ENCODE measurements at regions not wholly inside any gene's neighbourhood (a gene's known extent, or its start where the extent isn't known, plus 50 kb on each side); places are given as distances from the start of the nearest gene placed in this dataset.
"Not testable (repeated sequence)": the region's sequence is repeated elsewhere in the genome, so short reads cannot be mapped to it uniquely, and the experiment has no call there.

DNA sequence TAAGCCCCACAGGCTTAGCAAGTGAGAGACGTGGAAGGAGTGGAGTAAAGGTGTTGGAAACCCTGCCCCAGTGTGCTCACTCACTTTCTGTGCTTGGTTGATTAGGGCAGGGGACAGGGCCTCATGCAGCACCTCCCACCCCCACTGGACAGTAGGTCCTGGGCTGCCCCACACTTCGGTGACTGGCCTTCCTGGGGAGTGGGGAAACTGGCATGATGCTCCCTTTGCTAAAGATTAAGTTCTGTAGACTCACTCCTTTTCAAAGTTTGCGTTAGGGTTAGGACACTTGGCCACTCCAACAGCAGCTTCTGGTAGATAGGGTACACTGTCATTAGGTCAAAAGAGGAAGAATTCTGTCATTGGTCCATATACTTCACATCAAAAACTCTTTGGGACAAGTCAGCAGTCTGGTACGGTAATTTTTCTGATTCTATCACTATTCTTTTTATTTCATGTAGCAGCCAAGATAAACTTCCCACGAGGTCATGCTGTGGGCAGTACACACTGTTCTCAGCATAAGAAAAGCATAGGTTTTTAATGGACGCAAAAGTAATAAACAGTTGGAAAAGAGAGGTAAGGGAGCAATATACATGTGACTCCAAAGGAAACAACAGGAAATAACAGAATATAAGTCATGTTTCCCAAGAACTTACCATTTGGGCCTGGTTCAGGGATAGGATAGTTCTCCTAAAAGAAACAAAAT lies 106.6 kb upstream of the TERB2 start:
- DNase-seq: not testable (repeated sequence)

DNA sequence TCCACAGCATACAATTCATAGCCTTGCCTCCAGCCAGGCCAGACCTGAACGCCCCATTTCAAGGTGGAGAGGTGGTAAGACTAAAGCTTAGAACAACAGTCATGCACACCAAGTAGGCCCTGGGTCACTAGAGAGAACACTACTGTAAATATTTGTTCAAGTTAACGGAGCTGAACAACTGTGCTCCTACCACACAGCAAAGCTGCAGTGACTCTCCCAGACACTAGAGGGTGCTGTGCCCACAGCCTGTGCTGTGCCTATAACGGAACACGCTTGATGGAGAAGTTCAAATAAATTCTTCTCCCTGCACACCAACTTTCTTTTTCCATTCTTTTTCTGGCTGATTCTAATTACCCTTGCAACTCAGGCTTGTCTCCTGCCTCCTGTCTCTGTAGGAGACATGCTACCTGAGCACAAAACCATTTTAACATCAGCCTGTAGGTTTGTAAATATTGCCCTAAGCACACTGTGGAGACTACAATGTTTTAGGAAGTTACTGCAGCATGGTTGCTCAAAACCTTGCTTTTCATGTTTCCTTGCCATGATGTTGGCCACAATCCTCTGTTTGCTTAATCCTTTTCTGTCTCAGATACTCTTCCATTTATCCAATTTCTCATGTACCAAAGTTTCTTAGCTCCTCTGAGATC lies 103.1 kb upstream of the TERB2 start:
- DNase-seq: peak; percentile 27 to 29

DNA sequence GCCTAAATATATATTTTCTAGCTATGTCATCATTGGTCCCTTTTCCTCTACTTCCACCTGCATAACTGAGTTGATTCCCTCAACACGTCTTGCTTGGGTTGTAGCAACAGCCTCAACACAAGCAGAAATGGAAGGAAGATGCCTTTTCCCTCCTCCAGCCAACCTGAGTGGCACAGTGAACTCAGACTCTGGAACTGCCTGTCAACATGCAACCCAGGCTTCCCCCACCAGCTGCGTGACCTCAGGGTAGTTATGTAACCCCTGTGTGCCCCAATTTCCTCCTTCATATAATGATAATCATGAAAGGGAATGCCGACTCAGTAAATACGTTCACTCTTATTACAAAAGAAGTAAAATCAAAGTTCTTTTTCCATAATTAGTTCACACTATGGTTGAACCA lies 101.8 kb upstream of the TERB2 start:
- DNase-seq: not testable (repeated sequence)

DNA sequence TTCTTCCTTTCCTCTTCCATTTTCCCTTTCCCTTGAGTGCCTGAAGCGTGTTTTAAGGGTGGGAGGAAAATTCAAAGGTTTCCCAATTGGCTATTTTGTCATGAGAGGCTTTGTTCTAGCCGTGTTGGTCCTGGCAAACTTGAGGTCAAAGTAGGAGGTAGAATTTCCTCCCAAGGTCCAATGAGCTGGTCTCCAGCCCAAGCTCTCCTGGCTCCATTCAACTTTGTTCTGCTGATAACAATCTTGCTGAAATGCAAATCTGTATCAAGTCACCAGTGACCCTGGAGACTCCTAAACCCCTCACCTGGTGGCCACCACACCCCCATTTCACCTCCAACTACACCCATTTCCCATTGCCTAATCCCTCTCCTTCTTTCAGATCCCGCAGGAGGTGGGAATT lies 100.2 kb upstream of the TERB2 start:
- DNase-seq: not testable (repeated sequence)

DNA sequence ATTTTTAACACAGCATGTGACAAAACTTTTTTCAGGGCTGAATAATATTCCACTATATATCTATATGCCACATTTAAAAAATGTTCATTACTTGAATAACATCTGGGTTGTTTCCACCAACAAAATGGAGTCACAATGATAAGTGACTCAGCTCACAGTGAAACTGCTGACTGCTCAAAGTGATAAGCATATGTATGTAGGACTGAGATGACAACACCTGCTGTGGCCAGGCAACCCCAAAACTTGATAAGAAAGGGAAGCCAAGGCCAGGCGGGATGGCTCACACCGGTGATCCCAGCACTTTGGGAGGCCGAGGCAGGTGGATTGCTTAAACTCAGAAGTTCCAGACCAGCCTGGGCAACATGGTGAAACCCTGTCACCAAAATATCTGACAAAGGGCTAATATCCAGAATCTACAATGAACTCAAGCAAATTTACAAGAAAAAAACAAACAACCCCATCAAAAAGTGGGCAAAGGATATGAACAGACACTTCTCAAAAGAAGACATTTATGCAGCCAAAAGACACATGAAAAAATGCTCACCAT lies 99.2 kb upstream of the TERB2 start:
- not testable (repeated sequence) for DNase-seq

DNA sequence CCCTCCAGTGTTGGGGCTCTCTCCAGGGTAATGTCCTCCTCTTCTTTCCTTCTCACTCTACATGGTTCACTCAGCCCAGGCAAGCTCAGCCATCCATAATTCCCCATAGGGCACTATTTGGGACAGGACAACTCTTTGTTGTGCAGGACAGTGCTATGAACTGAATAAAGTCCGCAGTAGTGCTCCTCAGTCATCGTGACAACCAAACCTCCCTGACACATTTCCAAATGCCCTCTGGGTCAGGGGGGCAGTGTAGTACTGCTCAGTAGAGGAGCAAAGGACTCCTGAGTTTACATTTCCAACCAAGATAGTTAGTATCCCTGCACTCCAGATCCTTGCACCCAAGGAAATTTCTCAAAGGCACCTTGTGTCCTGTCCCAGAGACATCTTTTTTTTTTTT lies 97.4 kb upstream of the TERB2 start:
- not testable (repeated sequence) for DNase-seq

DNA sequence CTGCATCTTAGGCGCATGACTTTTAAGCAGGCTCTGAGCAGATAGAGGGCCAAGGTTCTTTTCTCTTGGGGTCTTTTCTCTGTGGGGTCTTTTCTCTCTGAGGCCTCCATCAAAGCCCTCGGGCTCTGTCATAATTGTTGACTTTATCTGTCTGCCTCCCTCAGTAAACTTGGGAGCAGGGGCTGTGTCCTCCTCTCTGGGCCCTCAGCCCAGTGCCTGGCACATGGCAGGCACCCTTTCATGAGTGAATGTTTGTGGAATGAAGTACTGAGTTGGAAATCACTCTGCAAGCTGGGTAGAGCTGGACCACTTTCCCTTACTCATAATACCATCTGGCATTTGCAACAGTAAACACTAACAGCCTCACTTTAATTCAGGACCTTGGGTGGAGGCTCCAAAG lies 96.3 kb upstream of the TERB2 start:
- DNase-seq: not testable (repeated sequence)

DNA sequence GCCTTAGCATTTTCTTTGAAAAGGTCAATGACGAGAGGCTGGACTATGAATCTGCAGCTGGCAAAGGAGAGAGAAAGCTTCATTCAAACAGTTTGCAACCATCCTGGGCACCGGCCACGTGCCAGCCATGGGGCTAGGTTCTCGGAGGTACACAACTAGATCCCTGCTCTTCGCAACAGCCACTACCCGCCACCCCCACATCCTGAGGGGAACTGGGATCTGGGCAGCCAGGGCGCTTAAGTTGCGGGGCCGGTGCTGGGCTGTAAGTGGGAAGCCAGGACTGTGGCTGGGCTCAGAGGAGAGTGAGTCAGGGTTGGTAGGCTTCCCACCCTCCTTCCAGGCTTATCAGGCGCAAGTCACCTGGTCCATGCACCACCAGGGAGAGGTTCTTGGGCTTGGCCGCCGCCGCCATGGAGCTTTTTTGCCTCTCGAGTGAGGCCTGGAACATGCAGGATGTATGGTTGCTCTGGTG lies 95.0 kb upstream of the TERB2 start:
- DNase-seq: no peak

DNA sequence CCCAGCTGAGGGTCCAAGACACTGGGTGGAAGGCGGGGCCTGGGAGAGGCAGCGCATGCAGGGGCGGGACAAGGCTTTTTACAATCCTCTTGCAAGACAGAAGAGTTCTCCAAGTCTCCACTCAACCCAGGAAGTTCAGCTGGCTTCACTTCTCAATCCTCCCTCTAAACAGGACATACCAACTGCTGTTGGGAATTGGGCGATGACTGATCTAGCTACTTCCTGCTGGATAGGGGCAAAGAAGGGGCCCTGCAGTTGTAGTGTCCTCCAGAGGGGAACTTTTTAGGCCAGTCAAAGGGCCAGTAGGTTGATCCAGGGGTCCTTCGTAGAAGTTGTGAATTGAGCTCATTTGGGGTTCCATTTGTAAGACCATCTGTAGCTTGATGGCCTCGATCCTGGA lies 94.6 kb upstream of the TERB2 start:
- no peak for DNase-seq

DNA sequence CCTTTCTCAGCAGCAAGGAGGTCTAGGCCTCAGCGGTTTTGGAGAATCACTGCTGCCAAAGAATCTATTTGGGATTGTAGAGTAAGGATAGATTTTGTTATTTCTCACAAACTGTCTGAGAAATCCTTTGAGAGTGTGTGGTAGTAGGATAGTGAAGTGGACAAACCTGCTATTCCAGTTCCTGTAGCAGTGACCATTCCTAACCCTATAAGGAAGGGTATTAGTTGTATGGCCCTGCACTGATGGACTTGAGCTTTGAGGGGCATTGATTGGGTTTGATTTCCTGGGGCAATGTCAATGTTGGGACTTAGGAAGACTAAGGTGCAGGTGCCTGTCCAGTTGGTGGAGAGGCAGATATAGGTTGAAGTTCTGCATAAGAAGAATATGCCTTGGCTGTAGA lies 93.6 kb upstream of the TERB2 start:
- DNase-seq: not testable (repeated sequence)

DNA sequence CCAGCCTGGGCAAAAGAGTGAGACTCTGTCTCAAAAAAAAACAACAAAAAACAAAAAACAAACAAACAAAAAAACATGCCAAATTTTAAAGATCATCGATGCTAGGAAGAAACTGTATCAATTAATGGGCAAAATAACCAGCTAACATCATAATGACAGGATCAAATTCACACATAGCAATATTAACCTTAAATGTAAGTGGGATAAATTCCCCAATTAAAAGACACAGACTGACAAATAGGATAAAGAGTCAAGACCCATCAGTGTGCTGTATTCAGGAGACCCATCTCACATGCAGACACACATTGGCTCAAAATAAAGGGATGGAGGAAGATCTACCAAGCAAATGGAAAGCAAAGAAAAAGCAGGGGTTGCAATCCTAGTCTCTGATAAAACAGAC lies 88.4 kb upstream of the TERB2 start:
- not testable (repeated sequence) for DNase-seq

DNA sequence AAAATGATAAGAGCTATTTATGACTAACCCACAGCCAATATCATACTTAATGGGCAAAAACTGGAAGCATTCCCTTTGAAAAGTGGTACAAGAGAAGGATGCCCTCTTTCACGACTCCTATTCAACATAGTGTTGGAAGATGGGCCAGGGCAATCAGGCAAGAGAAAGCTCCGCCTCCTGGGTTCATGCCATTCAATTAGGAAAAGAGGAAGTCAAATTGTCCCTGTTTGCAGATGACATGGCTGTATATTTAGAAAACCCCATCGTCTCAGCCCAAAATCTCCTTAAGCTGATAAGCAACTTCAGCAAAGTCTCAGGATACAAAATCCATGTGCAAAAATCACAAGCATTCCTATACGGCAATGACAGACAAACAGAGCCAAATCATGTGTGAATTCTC lies 86.4 kb upstream of the TERB2 start:
- DNase-seq: not testable (repeated sequence)

DNA sequence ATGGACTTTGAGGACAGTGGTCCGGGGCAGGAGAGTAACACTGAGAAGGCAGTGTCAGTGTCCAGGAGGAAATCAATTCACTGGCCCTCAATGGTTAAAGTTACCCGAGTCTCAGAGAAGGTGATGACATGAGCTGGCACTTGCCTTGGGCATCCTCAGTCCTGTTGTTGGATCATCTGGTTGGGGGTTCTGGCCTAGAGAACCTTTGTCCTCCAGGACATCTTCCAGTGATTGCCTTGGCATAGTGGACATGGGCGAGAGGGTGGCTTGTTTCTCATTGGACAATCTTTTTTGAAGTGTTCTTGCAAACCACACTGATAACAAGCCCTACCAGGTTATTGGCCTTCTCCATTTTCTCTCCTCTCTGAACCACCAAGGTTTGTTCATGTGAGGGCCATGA lies 83.4 kb upstream of the TERB2 start:
- DNase-seq: no peak

DNA sequence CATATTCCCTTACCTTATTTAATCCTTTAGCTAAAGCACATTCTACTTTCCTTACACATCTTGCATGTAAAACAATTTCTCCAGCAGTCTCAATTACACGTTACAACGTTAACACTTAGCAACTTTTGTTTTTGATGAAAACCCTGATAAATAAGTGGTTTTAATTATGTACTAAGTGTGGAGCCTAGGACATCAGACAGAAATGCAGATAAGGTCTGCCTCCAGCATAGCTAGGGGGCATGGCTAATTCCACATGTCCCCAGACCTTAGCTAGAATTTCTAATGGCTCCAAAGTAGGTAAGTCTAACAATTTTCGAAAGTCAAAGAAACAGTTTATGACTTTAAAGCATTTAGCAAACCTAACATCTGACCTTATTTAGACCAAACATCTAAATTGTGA lies 77.4 kb upstream of the TERB2 start:
- DNase-seq: no peak

DNA sequence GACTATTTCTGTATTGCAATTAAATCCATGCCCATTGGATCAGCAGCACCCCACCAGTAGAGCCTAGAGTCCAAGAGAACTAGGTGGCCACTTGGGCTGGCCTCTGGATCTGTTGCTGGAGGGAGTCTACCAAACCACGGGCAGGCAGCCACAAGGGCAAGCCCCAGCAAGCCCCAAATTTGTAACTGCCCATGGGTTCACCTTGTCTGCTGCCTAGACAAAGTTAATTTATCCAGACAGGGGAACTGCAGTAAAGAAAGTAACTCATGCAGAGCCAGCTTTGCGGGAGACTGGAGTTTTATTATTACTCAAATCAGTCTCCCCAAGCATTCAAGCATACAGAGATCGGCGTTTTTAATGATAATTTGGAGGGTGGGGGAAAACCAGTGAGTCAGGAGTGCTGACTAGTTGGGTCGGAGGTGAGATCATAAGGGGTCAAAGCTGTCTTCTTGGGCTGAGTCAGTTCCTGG lies 74.0 kb upstream of the TERB2 start:
- no peak for DNase-seq

DNA sequence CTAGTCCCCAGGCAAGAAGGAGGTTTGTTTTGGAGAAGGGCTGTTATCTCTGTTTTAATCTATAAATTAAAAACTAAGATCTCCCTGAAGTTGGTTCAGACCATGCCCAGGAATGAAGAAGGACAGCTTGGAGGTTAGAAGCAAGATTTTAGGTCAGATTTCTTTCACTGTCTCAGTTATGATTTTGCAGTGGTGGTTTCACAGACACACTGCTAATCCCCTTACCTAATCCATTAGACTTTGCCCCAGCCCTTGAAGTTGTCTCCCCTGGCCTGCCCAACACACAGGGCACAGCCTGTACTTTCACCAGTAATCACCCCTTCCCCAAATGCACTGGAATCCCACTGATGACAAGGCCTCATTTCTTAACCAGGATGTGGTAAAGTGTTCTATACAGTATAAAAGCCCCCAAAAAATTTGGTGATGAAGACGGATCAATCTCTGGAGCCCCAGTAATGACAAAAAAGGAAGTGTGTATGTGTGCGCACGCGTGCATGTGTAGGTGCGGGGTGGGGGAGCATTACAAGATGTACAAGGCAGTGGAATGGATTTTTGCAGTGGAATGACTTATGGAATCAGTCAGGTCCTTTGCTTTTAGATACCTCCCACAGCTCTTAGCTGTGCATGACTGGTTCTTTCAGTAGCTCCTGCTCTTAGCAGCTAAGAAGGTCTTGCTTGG lies 73.1 kb upstream of the TERB2 start:
- no peak for DNase-seq

DNA sequence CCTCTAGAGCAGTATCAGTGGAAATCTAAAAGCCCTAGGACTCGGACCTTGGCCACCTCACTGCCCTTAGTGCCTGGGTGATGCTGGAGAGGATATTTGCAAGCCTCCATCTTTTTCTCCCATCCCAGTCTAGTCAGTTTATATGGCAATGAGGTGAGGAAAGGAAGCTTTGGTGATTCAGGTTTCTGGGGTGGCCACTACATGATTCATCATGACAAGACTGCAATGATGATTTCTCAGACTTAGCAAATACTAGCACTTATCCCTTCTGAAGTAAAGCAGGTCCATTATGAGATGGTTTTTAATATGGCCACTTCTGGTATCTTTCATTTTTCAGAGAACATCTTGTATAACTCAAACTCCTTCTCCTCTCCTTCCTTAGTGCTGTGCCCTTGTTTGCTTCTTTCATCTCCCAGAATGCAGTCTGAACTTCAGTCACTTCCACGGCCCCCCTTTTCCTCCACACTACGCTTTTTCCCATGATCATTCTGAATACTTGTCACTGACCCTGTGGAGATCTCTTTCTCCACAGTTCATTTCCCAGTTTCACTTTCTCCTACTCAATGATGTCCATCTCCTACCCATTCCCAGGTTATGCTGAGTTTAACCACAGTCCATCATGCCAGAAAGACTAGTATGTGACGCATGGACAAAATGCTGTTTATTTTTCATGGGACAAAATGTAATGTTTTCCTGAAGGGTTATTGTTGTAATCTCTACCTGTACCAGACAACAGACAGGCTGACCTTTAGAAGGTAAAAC lies 57.4 kb upstream of the TERB2 start:
- not testable (repeated sequence) for DNase-seq

DNA sequence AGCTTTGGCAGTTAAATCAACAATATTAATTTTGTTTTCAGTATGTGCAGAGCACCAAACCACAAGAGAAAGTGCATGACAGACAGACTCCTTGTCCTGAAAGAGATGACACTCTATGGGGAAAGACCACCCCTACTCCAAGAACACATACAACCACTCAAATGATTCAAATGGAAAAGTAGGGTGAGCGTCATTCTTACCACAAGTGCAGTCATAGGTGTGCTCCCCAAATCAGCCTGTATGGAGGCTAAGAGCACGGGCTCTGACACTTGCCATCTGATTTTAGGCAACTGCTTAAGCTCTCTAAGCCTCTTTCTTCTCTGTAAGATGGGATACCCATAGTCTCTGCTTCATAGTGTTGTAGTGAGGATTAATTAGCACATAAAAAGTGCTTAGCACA lies 56.7 kb upstream of the TERB2 start:
- DNase-seq: not testable (repeated sequence)

DNA sequence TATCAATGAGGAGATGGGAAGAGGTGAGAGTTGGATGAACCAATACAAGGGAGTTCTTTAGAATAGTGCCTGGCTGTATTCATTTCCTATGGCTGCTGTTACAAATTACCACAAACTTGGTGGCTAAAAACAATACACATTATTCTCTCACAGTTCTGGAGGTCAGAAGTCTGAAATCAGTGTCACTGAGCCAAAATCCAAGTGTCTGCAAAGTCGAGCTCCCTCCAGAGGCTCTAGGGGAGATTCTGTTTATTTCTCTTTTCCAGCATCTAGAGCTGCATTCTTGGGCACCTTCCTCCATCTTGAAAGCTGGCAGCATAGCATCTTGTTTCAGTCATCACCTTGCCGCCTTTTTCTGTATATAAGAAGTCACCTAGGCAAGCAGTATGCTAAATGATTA lies 55.7 kb upstream of the TERB2 start:
- DNase-seq: not testable (repeated sequence)

DNA sequence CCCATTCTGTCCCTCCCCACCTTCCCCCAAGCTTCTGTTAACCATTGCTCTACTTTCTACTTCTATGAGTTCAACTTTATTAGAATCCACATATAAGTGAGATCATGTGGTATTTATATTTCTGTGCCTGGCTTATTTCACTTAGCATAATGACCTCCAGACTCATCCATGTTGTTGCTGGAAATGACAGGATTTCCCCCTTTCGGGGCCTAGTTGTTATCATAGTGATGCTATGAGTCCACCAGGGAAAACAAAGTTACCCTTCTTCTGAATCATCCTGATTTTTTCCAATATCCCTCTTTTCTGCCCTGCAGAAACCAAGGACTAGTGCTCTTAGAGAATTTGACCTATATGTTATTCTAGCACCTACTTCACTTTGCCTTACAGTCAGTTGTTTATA lies 53.2 kb upstream of the TERB2 start:
- DNase-seq: not testable (repeated sequence)

DNA sequence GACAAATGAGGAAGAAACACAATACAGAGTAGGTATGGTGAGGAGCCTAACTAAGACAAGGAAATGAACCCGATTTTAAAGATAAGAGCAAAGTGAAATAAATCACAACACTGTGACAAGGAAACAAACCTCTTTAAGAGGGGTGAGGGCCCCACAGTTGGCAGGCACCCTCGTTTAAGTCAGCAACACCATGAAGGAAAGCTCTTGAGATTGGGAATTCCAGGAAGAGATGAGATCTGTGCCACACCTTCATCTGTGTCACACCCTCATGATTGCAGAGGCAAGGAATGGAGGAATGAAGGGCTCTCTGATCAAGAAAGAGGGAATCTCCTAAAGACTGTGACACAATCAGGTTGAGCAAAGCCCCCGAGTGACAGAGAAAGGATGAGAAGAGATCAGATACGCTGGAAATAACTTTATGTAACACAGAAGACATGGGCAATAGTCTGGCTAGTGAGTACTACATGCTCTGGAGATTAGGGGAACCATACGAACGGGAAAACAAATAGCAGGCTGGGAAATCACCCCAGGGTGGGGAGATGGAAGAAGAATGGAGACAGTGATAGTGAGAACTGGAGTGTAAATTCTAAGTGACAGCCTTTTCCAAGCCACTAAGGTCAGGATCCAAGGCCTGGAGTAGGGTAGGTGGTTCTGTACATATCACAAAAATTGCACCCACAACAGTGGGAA lies 51.7 kb upstream of the TERB2 start:
- DNase-seq: not testable (repeated sequence)
